Keratinocyte (primary cell): ENCODE measurements at regions not wholly inside any gene's neighbourhood (a gene's known extent, or its start where the extent isn't known, plus 50 kb on each side); places are given as distances from the start of the nearest gene placed in this dataset.
A peak's percentile ranks its signal among the peaks of the same experiment; 100 is the strongest.

Experiments
- DNase-seq: peaks from one replicate; pipeline ENCODE4 v3.0.0-alpha.2; 2011; ENCODE audit warnings: low read depth, missing footprints, low spot score
- FAIRE-seq: peaks from 2 replicates; lab custom pipeline; 2011; peaks lifted over from hg19 to GRCh38; lab: Jason Lieb, UNC
- H2AFZ ChIP-seq: 2 replicates; pipeline ENCODE4 v1.6.0; 2012; ENCODE audit warnings: low read length, control low read depth, inconsistent platforms; ENCODE audit not compliant: control insufficient read depth
- H3K27ac ChIP-seq: 2 replicates; pipeline ENCODE4 v1.5.1; 2011; ENCODE audit warnings: low read length; ENCODE audit not compliant: control insufficient read depth, insufficient read depth
- H3K27me3 ChIP-seq: 3 replicates; pipeline ENCODE4 v1.6.0; 2011; ENCODE audit warnings: low read length; ENCODE audit not compliant: control insufficient read depth, insufficient read depth; ENCODE audit errors: extremely low read depth
- H3K36me3 ChIP-seq, 2 experiments: 2 replicates in 1 of 2; 3 replicates in 1 of 2; pipeline ENCODE4 v1.5.1; 2011; ENCODE audit warnings: low read length in 2 of 2, mild to moderate bottlenecking in 1 of 2; ENCODE audit not compliant: control insufficient read depth in 2 of 2, insufficient read depth in 2 of 2; ENCODE audit errors: extremely low read depth in 1 of 2
- H3K4me1 ChIP-seq: 3 replicates; pipeline ENCODE4 v1.5.1; 2011; ENCODE audit warnings: low read length; ENCODE audit not compliant: control insufficient read depth, insufficient read depth; ENCODE audit errors: extremely low read depth
- H3K4me2 ChIP-seq: 3 replicates; pipeline ENCODE4 v1.6.0; 2011; ENCODE audit warnings: low read depth, low read length; ENCODE audit not compliant: control insufficient read depth, insufficient read depth; ENCODE audit errors: extremely low read depth
- H3K4me3 ChIP-seq, 3 experiments: fragments of 200-600 bp in 1 of 3; sonication (generic) in 1 of 3; 2 replicates in 2 of 3; 3 replicates in 1 of 3; pipeline ENCODE4 v1.5.1; 2011 to 2016; ENCODE audit warnings: low read length in 3 of 3, mild to moderate bottlenecking in 3 of 3, control low read depth in 2 of 3, inconsistent platforms in 1 of 3, low read depth in 1 of 3, mixed read lengths in 1 of 3, mixed run types in 1 of 3, moderate library complexity in 1 of 3; ENCODE audit not compliant: control insufficient read depth in 2 of 3, insufficient read depth in 2 of 3; ENCODE audit errors: extremely low read depth in 1 of 3
- H3K79me2 ChIP-seq: 2 replicates; pipeline ENCODE4 v1.6.0; 2012; ENCODE audit warnings: low read length; ENCODE audit not compliant: control insufficient read depth, insufficient read depth
- H3K9ac ChIP-seq: 3 replicates; pipeline ENCODE4 v1.6.0; 2011; ENCODE audit warnings: low read length; ENCODE audit not compliant: control insufficient read depth, insufficient read depth; ENCODE audit errors: extremely low read depth
- H3K9me1 ChIP-seq: 3 replicates; pipeline ENCODE4 v1.6.0; 2011; ENCODE audit warnings: low read length; ENCODE audit not compliant: control insufficient read depth, insufficient read depth; ENCODE audit errors: extremely low read depth
- H3K9me3 ChIP-seq: 2 replicates; pipeline ENCODE4 v1.5.1; 2012; ENCODE audit warnings: low read depth, low read length; ENCODE audit not compliant: control insufficient read depth
- H4K20me1 ChIP-seq: 3 replicates; pipeline ENCODE4 v1.6.0; 2011; ENCODE audit warnings: low read length; ENCODE audit not compliant: control insufficient read depth, insufficient read depth; ENCODE audit errors: extremely low read depth
- EZH2 ChIP-seq: IDR thresholded peaks from one replicate; pipeline ENCODE4 v1.6.1; 2012; ENCODE audit warnings: inconsistent platforms, mild to moderate bottlenecking, low read length, moderate library complexity
- dilution Hi-C: fragments of 300-500 bp; cut with MboI; formaldehyde crosslinking; loops from one replicate; pipeline ENCODE4 v1.7.0; 2020; ENCODE audit warnings: low sequenced_read_pairs; ENCODE audit not compliant: extremely low pct_ligation_motif_present
- TF ChIP-seq, protein P1 (sequence below), 3 experiments: IDR thresholded peaks in 1 of 3; conservative IDR thresholded peaks in 1 of 3; optimal IDR thresholded peaks in 1 of 3; 2 replicates in 2 of 3; 3 replicates in 1 of 3; pipeline versions ENCODE3 to v1.5.1; 2011; ENCODE audit warnings: low read length in 3 of 3, mild to moderate bottlenecking in 3 of 3, moderate library complexity in 2 of 3, control low read depth in 1 of 3, inconsistent platforms in 1 of 3; ENCODE audit not compliant: insufficient read depth in 2 of 3; ENCODE audit errors: extremely low read depth in 1 of 3

DNA sequence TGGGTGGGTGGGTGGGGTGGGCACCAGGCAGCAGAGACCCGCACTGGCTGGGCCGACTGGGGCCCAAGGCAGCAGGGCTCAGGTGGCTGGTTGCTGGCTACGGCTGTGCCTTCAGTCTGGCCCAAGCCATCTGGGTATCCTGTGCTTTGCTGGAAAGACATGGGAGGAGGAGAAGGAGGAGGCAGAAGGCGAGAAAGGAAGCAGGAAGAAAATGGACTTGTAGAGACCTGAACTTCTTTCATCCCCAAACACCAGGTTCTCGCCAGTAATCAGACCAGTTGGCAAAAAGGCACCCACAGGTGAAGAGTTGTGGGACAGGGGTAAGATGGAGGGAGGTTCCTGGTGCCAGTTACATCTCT, 78.8 kb downstream of the IGLL1 start:
- H3K4me3 ChIP-seq: peak overlapping the region in 1 of 3 experiments; percentile 12
- no peak overlapping the region for H3K9ac ChIP-seq
- H4K20me1 ChIP-seq: no peaks in the 10 kb centered on the region
- DNase-seq (no peak), FAIRE-seq (peak; percentile 53)
- TF ChIP-seq EZH2: no peak
- TF ChIP-seq, protein P1, sequence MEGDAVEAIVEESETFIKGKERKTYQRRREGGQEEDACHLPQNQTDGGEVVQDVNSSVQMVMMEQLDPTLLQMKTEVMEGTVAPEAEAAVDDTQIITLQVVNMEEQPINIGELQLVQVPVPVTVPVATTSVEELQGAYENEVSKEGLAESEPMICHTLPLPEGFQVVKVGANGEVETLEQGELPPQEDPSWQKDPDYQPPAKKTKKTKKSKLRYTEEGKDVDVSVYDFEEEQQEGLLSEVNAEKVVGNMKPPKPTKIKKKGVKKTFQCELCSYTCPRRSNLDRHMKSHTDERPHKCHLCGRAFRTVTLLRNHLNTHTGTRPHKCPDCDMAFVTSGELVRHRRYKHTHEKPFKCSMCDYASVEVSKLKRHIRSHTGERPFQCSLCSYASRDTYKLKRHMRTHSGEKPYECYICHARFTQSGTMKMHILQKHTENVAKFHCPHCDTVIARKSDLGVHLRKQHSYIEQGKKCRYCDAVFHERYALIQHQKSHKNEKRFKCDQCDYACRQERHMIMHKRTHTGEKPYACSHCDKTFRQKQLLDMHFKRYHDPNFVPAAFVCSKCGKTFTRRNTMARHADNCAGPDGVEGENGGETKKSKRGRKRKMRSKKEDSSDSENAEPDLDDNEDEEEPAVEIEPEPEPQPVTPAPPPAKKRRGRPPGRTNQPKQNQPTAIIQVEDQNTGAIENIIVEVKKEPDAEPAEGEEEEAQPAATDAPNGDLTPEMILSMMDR (optimal IDR thresholded peaks at IDR 0.05 in 1 of 3, IDR thresholded peaks at IDR 0.05 in 1 of 3, conservative IDR thresholded peaks at IDR 0.05 in 1 of 3; ENCODE audit: extremely low read depth in 1 of 3, insufficient read depth in 2 of 3, low read length in 3 of 3): no peak
- no peak overlapping the region for H3K27ac ChIP-seq
- no peaks in the 10 kb centered on the region for H3K27me3 ChIP-seq
- H3K79me2 ChIP-seq: no peaks in the 10 kb centered on the region
- peaks cover 18% of the 10 kb centered on the region for H3K4me1 ChIP-seq
- peak overlapping the region; percentile 54 for H2AFZ ChIP-seq
- peak overlapping the region; percentile 56 for H3K4me2 ChIP-seq
- H3K36me3 ChIP-seq: no peaks in the 10 kb centered on the region
- H3K9me3 ChIP-seq: no peaks in the 10 kb centered on the region
- peaks cover 2% of the 10 kb centered on the region for H3K9me1 ChIP-seq
- dilution Hi-C loops: no loop called here

DNA sequence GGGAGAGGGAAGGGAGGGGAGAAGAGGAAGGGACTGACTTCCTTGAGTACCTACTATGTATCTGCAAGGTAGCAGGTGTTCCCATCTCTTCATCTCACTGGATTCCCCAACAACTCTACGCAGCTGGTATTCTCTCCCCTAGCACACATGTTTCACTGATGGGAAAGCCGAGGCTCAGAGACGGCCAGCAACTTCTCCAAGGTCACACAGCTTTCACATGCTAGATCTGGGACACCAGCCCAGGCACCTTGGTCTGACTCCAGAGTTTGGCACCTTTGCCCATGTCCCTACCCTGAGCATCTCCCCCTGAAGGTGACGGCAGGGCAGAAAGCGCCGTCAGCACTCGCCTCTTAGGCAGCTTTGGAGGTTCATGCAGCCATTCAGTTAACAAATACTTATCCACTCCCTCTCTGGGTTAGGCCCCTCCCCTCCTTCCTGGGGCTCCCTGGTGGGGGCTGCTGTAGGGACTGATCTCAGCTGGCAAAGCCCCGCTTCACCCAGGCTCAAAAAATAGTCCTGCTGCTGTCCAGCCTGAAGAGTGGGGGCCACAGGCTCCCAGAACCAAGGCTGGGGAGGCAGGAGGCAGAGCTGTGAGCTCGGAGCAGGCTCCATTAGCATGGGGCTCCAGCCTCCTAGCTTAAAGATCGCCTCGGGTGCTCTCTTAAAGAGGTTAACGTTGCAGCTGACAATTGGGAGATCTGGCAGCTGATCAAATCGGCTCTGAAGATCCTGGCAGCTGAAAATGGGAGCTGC, 79.4 kb downstream of the IGLL1 start:
- Histone ChIP-seq H3K4me3 (peak overlapping the region in 2 of 3 experiments; percentile 31 to 32), H3K9me1 (peaks cover 2% of the 10 kb centered on the region), H3K79me2 (no peaks in the 10 kb centered on the region), H4K20me1 (no peaks in the 10 kb centered on the region), H3K4me2 (peak overlapping the region; percentile 56), H3K27me3 (no peaks in the 10 kb centered on the region), H2AFZ (peak overlapping the region; percentile 54), H3K36me3 (no peaks in the 10 kb centered on the region), H3K9me3 (no peaks in the 10 kb centered on the region), H3K9ac (no peak overlapping the region), H3K4me1 (peaks cover 18% of the 10 kb centered on the region), H3K27ac (no peak overlapping the region)
- no peak for DNase-seq
- dilution Hi-C loops: no loop called here
- TF ChIP-seq, protein P1 (optimal IDR thresholded peaks at IDR 0.05 in 1 of 3, IDR thresholded peaks at IDR 0.05 in 1 of 3, conservative IDR thresholded peaks at IDR 0.05 in 1 of 3; ENCODE audit: extremely low read depth in 1 of 3, insufficient read depth in 2 of 3, low read length in 3 of 3): no peak
- TF ChIP-seq EZH2: no peak
- peak; percentile 55 for FAIRE-seq
